G401.6 (cell line): ENCODE measurements at regions not wholly inside any gene's neighbourhood (a gene's known extent, or its start where the extent isn't known, plus 50 kb on each side); places are given as distances from the start of the nearest gene placed in this dataset.
"Not testable (repeated sequence)": the region's sequence is repeated elsewhere in the genome, so short reads cannot be mapped to it uniquely, and the experiment has no call there.

ENCODE experiments used
- FAIRE-seq: peaks from 2 replicates; lab custom pipeline; 2012; peaks lifted over from hg19 to GRCh38; lab: Jason Lieb, UNC

DNA sequence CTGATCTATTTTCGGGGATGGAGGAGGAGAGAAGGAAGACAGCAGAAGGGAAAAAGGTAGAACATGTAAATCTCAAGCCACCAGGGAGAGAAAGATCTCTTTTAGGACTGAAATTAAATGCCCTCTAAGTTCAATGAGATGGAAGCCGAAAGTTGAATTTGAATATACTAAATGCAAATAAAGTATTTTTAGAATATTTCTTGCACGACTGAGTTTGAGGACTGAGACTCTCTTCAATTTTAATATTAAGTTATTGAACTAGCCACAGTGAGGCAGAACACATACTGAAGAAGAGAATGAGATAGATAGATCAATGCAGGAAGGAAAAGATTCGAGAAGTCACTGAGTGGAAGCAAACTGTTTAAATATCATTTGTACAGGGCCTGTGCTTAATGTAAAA is 399.9 kb upstream of the CBLB start:
- no peak for FAIRE-seq

- no peak for FAIRE-seq
These were observed 403.5 kb upstream of the CBLB start for GRCh38 chr3:106272302-106272701.

DNA sequence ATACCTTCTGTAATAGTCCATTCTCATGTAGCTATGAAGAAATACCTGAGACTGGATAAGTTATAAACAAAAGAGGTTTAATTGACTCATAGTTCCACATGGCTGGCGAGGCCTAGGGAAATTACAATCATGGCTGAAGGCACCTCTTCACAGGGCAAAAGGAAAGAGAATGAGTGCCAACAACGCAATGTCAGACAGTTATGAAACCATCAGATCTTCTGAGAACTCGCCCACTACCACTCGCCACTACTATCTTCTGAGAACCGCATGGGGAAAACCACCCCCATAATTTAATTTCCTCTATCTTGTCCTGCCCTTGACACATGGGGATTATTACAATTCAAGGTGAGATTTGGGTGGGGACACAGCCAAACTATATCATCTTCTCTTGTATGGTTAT is 406.8 kb upstream of the CBLB start:
- FAIRE-seq, result no peak

GRCh38 chr3:106276151-106276550 is 407.3 kb upstream of the CBLB start:
- no peak for FAIRE-seq

DNA sequence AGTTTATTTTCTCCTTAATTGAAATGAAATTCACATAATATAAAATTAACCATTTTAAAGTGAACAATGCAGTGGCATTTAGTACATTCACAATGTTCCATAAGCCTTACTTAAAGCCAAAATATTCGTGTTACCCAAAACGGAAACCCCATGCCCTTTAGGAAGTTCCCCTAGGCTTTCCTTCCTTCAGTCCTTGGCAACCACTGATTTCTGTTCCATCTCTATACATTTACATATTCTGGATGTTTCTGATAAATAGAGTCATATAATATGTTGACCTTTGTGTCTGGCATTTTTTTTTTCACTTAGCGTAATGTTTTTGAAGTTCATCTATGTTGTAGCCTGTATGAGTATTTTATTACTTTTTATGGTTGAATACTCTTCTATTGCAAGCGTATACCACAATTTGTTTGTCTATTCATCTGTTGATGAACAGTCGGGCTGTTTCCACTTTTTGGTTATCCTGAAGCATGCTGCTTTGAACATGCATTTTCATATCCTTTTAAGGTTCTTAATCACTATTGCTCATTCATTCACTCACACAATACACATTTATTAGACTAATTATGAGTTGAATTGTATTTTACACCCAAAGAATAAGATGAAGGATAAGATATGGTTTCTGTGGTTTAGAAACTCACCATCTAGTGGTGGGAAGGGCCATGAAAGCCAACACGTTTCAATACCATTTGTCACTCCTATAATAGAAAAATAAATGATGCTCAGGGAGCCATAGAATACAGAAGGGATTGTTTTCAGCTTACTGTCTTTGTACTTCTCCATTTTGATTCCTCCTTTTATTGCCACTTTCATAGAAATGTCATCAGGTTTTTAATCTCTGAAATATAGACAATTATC is 408.2 kb upstream of the CBLB start:
- FAIRE-seq, result no peak

GRCh38 chr3:106277731-106278130 is 408.9 kb upstream of the CBLB start:
- FAIRE-seq, result no peak

- FAIRE-seq, result no peak
These were observed 412.4 kb upstream of the CBLB start for GRCh38 chr3:106281221-106281620.

GRCh38 chr3:106282943-106283342 is 414.1 kb upstream of the CBLB start:
- no peak for FAIRE-seq

- FAIRE-seq, result no peak
These were observed 420.0 kb upstream of the CBLB start for GRCh38 chr3:106288781-106289180.

- FAIRE-seq, result no peak
These were observed 421.6 kb upstream of the CBLB start for GRCh38 chr3:106290304-106290997.

- FAIRE-seq, result no peak
These were observed 424.3 kb upstream of the CBLB start for GRCh38 chr3:106293161-106293560.

DNA sequence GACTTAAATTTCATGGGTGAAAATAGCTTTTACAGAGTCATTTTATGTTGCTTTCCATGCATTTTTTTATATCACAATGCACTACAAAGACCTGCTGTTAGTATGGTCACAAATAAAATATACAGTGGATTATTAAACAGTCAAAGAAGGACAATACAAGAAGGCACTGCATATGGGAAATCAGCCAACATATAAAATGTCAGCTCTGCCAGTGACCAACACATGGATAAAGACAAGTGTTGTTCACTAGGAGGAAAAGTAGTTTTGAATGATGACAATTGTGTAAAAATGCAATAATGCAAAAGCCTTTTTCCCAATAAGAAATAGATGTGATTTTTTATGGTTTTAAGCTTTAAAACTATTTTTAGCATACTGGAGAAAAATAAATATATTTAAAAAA is 425.3 kb upstream of the CBLB start:
- no peak for FAIRE-seq

- no peak for FAIRE-seq
These were observed 427.2 kb upstream of the CBLB start for GRCh38 chr3:106296062-106296461.

- no peak for FAIRE-seq
These were observed 430.7 kb upstream of the CBLB start for GRCh38 chr3:106299300-106300098.

DNA sequence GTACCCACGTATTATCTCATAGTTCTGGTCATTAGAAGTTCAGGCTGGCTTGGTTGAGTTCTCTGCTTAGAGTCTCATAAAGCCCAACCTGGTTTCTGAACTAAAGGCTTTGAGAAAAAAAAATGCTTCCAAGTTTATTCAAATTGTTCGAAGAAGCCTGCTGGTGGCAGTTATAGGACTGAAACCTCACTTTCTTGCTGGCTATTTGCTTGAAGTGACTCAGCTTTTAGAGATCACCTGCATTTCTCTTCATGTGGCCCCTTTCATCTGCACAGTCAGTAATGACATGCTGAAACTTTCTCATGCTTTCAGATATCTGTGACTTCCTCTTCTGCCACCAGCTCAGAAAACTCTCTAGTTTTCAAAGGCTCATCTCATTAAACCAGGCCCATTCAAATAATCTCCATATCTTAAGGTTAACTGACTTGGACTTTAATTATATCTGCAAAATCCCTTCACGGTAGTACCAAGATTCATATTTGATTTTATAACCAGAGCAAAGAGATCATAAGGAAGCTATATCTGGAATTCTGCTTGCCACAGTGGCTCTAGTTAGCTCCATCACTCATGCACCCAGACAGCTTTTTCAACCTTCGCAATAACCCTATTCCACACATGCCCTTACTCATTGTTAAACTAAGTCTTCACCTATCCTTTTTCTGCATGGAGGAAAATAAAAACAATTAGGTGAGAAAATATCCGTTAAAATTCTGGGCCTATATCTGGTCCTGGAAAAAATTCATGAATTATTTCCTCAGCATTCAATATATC is 433.8 kb upstream of the CBLB start:
- no peak for FAIRE-seq

- no peak for FAIRE-seq
These were observed 435.0 kb upstream of the CBLB start for GRCh38 chr3:106303766-106304165.

DNA sequence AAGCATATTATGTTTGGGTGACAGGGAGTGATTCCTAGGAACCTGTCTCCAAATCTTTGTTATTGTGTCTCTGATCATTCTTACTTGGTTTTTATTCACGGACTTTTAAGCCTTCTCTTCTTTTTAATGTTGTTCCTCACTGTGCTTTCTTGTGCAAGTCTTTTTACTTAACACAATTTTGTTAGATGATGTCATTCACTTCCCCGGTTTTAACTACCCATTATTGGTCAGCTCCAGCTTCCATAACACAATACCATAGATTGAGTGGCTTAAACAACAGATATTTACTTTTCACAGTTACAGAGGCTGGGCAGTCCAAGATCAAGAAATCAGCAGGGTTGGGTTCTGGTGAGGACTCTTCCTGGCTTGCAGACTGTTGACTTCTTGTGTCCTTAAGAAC is 436.3 kb upstream of the CBLB start:
- no peak for FAIRE-seq

DNA sequence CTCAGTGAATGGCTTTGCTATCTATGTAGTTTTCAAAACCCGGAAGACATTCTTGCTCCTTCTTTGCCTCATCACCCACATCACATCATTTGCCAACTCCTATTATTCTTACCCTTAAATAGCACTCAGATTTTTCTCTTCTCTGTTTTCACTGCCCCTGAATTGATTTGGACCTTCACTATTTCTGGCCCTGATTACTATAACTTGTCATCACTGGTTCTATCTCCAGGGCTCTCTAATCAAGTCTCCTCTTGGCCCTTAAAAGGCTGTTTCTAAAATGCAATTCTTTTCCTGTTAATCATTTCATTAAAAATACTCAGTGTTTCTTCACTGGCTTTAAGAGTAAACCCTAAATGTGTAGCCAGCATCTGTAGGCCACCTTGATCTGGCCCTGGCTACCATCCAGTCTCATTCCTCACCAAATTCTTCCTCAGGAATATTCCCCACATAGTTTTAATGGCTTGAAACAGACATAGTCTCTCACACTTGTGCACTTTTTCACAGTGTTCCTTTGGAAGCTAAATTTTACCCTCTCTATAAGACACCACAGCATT is 437.1 kb upstream of the CBLB start:
- FAIRE-seq, result no peak

GRCh38 chr3:106309274-106309673 is 440.5 kb upstream of the CBLB start:
- no peak for FAIRE-seq

DNA sequence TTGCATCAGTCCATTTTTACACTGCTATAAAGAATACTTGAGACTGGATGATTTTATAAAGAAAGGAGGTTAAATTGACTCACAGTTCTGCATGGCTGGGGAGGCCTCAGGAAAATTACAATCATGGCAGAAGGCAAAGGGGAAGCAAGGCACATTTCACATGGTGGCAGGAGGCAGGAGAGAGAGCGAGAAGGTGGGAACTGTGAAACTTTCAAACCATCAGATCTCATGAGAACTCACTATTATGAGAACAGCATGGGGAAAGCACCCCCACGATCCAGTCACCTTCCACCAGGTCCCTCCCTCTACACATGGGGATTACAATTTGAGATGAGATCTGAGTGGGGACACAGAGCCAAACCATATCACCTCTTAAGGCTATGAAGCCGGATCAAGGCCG is 441.0 kb upstream of the CBLB start:
- not testable (repeated sequence) for FAIRE-seq

GRCh38 chr3:106317141-106318055 is 448.6 kb upstream of the CBLB start:
- FAIRE-seq, result no peak
